SU-DHL-6 (cell line): ENCODE measurements at regions not wholly inside any gene's neighbourhood (a gene's known extent, or its start where the extent isn't known, plus 50 kb on each side); places are given as distances from the start of the nearest gene placed in this dataset.

Experiments
- EZH2phosphoT487 ChIP-seq: fragments of 200-600 bp; sonication (generic), shearing (Covaris generic); conservative IDR thresholded peaks from 2 replicates; pipeline ENCODE4 v1.6.1; 2018; ENCODE audit warnings: mild to moderate bottlenecking, antibody characterized with exemption, low read length, moderate library complexity, mixed read lengths
- TF ChIP-seq, protein P1 (sequence below): fragments of 200-600 bp; sonication (generic); IDR thresholded peaks from one replicate; pipeline ENCODE4 v1.5.1; 2017; ENCODE audit warnings: antibody characterized with exemption, mild to moderate bottlenecking, low read length, moderate library complexity; ENCODE audit not compliant: insufficient read depth, poor library complexity, severe bottlenecking

DNA sequence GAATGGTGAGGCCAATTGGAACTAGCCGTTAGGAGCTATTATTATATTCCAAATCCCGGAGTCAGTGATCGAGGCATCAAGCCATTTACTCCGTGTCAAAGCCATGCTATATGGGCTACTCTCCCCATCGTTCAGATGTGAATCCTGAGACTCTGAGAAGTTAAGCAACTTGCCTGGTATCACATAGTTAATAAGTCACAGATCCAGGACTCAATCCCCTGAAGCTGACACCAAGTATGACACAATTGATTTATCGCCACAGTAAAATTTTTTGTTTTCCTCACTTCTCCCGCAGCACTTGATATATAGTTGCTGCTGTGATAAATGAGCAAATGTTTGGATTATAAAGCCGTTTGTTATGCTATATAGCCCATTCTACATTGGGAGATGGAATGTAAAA, 50.8 kb upstream of the TSHZ2 start:
- TF ChIP-seq, protein P1, sequence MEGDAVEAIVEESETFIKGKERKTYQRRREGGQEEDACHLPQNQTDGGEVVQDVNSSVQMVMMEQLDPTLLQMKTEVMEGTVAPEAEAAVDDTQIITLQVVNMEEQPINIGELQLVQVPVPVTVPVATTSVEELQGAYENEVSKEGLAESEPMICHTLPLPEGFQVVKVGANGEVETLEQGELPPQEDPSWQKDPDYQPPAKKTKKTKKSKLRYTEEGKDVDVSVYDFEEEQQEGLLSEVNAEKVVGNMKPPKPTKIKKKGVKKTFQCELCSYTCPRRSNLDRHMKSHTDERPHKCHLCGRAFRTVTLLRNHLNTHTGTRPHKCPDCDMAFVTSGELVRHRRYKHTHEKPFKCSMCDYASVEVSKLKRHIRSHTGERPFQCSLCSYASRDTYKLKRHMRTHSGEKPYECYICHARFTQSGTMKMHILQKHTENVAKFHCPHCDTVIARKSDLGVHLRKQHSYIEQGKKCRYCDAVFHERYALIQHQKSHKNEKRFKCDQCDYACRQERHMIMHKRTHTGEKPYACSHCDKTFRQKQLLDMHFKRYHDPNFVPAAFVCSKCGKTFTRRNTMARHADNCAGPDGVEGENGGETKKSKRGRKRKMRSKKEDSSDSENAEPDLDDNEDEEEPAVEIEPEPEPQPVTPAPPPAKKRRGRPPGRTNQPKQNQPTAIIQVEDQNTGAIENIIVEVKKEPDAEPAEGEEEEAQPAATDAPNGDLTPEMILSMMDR, result no peak
- TF ChIP-seq EZH2phosphoT487, result no peak
